ENCODE measurements at regions not wholly inside any gene's neighbourhood (a gene's known extent, or its start where the extent isn't known, plus 50 kb on each side); places are given as distances from the start of the nearest gene placed in this dataset.

DNA sequence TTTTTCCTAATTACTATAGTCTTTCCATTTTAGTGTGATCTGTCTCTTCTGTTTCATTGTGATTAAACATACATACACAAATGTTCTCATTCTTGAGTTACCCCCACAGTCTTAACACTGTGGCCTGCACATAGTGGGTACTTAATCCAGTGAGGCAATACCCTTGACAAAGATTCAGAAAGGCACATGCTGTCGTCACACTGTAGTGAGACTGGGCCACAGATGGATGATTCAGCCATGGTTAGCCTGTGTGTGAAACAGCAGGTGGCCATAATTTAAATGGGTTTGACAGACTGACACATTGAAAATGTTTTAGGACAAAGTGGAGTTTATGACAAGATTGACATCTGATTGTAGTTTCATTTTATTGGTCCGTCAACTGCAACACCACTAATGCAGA, 313.1 kb downstream of the C11orf87 start:
- Histone ChIP-seq H2BK120ac (ENCODE audit: low read depth, low read length) (no peak overlapping the region), H2BK15ac (replicated peaks; ENCODE audit: low read depth) (no peak overlapping the region), H3K56ac (ENCODE audit: low read length) (no peak overlapping the region), H3K4me1 (ENCODE audit: control insufficient read depth, low read depth, low read length) (no peaks in the 10 kb centered on the region), H2BK5ac (ENCODE audit: low read length) (no peak overlapping the region), H4K8ac (ENCODE audit: low read depth, low read length) (no peak overlapping the region), H4K5ac (ENCODE audit: low read length) (no peak overlapping the region), H3K4me2 (ENCODE audit: low read length) (no peak overlapping the region), H3K27ac (ENCODE audit: low read depth, low read length) (no peak overlapping the region), H3K27me3 (ENCODE audit: insufficient read depth, low read length, poor library complexity) (no peaks in the 10 kb centered on the region), H3K23ac (ENCODE audit: low read length) (no peak overlapping the region), H3K9ac (ENCODE audit: low read length) (no peak overlapping the region), H3K36me3 (ENCODE audit: control insufficient read depth, insufficient read depth, low read length) (no peaks in the 10 kb centered on the region), H3K79me2 (ENCODE audit: control insufficient read depth, insufficient read depth, low read length) (no peaks in the 10 kb centered on the region), H3K79me1 (ENCODE audit: low read length) (no peaks in the 10 kb centered on the region), H3K4ac (ENCODE audit: low read depth, low read length) (no peak overlapping the region), H3K4me3 (ENCODE audit: low read length) (no peak overlapping the region), H3K18ac (ENCODE audit: low read length) (no peak overlapping the region), H2AK5ac (ENCODE audit: low read length) (no peak overlapping the region)
- WGBS (ENCODE audit: extremely low coverage, insufficient coverage, low lambda C conversion rate) = no CpG with 5 or more reads among the region's 2 CpGs
- no peak for DNase-seq

GRCh38 chr11:109739379-109739778, 317.4 kb downstream of the C11orf87 start:
- Histone ChIP-seq H3K23ac (ENCODE audit: low read length) (no peak overlapping the region), H3K79me1 (ENCODE audit: low read length) (no peaks in the 10 kb centered on the region), H3K4me2 (ENCODE audit: low read length) (no peak overlapping the region), H3K27ac (ENCODE audit: low read depth, low read length) (no peak overlapping the region), H4K8ac (ENCODE audit: low read depth, low read length) (no peak overlapping the region), H3K56ac (ENCODE audit: low read length) (no peak overlapping the region), H2BK120ac (ENCODE audit: low read depth, low read length) (no peak overlapping the region), H3K4me1 (ENCODE audit: control insufficient read depth, low read depth, low read length) (no peaks in the 10 kb centered on the region), H3K27me3 (ENCODE audit: insufficient read depth, low read length, poor library complexity) (no peaks in the 10 kb centered on the region), H3K36me3 (ENCODE audit: control insufficient read depth, insufficient read depth, low read length) (no peaks in the 10 kb centered on the region), H3K18ac (ENCODE audit: low read length) (no peak overlapping the region), H2BK15ac (replicated peaks; ENCODE audit: low read depth) (no peak overlapping the region), H4K5ac (ENCODE audit: low read length) (no peak overlapping the region), H3K79me2 (ENCODE audit: control insufficient read depth, insufficient read depth, low read length) (no peaks in the 10 kb centered on the region), H3K9ac (ENCODE audit: low read length) (no peak overlapping the region), H3K4ac (ENCODE audit: low read depth, low read length) (no peak overlapping the region), H3K4me3 (ENCODE audit: low read length) (no peak overlapping the region), H2AK5ac (ENCODE audit: low read length) (no peak overlapping the region), H2BK5ac (ENCODE audit: low read length) (no peak overlapping the region)
- no peak for DNase-seq
- no CpG with 5 or more reads among the region's 2 CpGs for WGBS (ENCODE audit: extremely low coverage, insufficient coverage, low lambda C conversion rate)

DNA sequence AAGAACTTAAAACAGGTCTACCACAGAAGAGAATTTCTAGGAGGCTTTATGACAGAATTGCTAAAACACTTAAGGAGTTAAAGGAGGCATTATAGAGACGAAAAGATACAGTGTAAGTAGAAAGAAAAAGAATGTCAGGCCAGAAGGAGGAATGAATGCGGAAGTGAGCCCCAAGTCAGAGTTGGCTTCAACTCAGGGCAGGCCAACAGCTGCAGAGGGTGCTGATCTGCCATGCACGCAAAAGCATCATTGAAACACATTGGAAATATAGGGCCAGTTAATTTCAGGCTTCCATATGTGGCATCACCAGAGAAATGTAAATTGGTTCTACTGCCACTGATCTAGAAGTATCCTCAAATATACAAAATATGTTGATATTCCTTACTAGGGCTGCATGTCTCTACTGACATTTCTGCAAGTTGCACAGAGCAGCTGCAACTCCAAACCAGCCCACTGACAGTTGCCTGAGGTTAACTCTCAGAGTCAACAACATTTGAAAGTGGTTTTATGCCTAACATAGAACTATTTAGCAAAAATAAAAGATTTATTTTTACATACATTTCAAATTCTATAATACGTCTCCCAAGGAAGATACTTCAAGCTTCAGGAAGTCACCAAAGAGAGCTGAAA, 324.1 kb downstream of the C11orf87 start:
- H3K18ac ChIP-seq (ENCODE audit: low read length) = no peak overlapping the region
- no peak overlapping the region for H3K4me3 ChIP-seq (ENCODE audit: low read length)
- H3K27me3 ChIP-seq (ENCODE audit: insufficient read depth, low read length, poor library complexity) = no peaks in the 10 kb centered on the region
- H3K23ac ChIP-seq (ENCODE audit: low read length) = no peak overlapping the region
- H2AK5ac ChIP-seq (ENCODE audit: low read length) = no peak overlapping the region
- H3K4me2 ChIP-seq (ENCODE audit: low read length) = no peak overlapping the region
- no peaks in the 10 kb centered on the region for H3K36me3 ChIP-seq (ENCODE audit: control insufficient read depth, insufficient read depth, low read length)
- H2BK5ac ChIP-seq (ENCODE audit: low read length) = no peak overlapping the region
- H3K4me1 ChIP-seq (ENCODE audit: control insufficient read depth, low read depth, low read length) = no peaks in the 10 kb centered on the region
- no CpG with 5 or more reads among the region's 4 CpGs for WGBS (ENCODE audit: extremely low coverage, insufficient coverage, low lambda C conversion rate)
- H3K56ac ChIP-seq (ENCODE audit: low read length) = no peak overlapping the region
- H2BK120ac ChIP-seq (ENCODE audit: low read depth, low read length) = no peak overlapping the region
- DNase-seq = no peak
- H4K8ac ChIP-seq (ENCODE audit: low read depth, low read length) = no peak overlapping the region
- H3K79me2 ChIP-seq (ENCODE audit: control insufficient read depth, insufficient read depth, low read length) = no peaks in the 10 kb centered on the region
- H3K4ac ChIP-seq (ENCODE audit: low read depth, low read length) = no peak overlapping the region
- H3K27ac ChIP-seq (ENCODE audit: low read depth, low read length) = no peak overlapping the region
- H3K9ac ChIP-seq (ENCODE audit: low read length) = no peak overlapping the region
- no peak overlapping the region for H4K5ac ChIP-seq (ENCODE audit: low read length)
- H3K79me1 ChIP-seq (ENCODE audit: low read length) = no peaks in the 10 kb centered on the region
- no peak overlapping the region for H2BK15ac ChIP-seq (replicated peaks; ENCODE audit: low read depth)

- Histone ChIP-seq H3K4me2 (ENCODE audit: low read length) (no peak overlapping the region), H2BK120ac (ENCODE audit: low read depth, low read length) (no peak overlapping the region), H3K18ac (ENCODE audit: low read length) (no peak overlapping the region), H3K79me1 (ENCODE audit: low read length) (no peaks in the 10 kb centered on the region), H3K36me3 (ENCODE audit: control insufficient read depth, insufficient read depth, low read length) (no peaks in the 10 kb centered on the region), H3K27me3 (ENCODE audit: insufficient read depth, low read length, poor library complexity) (no peaks in the 10 kb centered on the region), H3K4me1 (ENCODE audit: control insufficient read depth, low read depth, low read length) (no peaks in the 10 kb centered on the region), H3K56ac (ENCODE audit: low read length) (no peak overlapping the region), H3K4ac (ENCODE audit: low read depth, low read length) (no peak overlapping the region), H3K4me3 (ENCODE audit: low read length) (no peak overlapping the region), H4K5ac (ENCODE audit: low read length) (no peak overlapping the region), H2AK5ac (ENCODE audit: low read length) (no peak overlapping the region), H3K23ac (ENCODE audit: low read length) (no peak overlapping the region), H2BK15ac (replicated peaks; ENCODE audit: low read depth) (no peak overlapping the region), H2BK5ac (ENCODE audit: low read length) (no peak overlapping the region), H3K79me2 (ENCODE audit: control insufficient read depth, insufficient read depth, low read length) (no peaks in the 10 kb centered on the region), H3K9ac (ENCODE audit: low read length) (no peak overlapping the region), H4K8ac (ENCODE audit: low read depth, low read length) (no peak overlapping the region), H3K27ac (ENCODE audit: low read depth, low read length) (no peak overlapping the region)
- WGBS (ENCODE audit: extremely low coverage, insufficient coverage, low lambda C conversion rate) = no CpG with 5 or more reads among the region's 7 CpGs
- no peak for DNase-seq
Measured at GRCh38 chr11:109747839-109748238, 325.8 kb downstream of the C11orf87 start.

GRCh38 chr11:109749476-109749875, 327.5 kb downstream of the C11orf87 start:
- H2BK15ac ChIP-seq (replicated peaks; ENCODE audit: low read depth) = no peak overlapping the region
- no CpG with 5 or more reads among the region's 1 CpG for WGBS (ENCODE audit: extremely low coverage, insufficient coverage, low lambda C conversion rate)
- no peak overlapping the region for H2AK5ac ChIP-seq (ENCODE audit: low read length)
- H2BK120ac ChIP-seq (ENCODE audit: low read depth, low read length) = no peak overlapping the region
- H3K18ac ChIP-seq (ENCODE audit: low read length) = no peak overlapping the region
- no peak for DNase-seq
- H3K79me2 ChIP-seq (ENCODE audit: control insufficient read depth, insufficient read depth, low read length) = no peaks in the 10 kb centered on the region
- no peak overlapping the region for H3K4me3 ChIP-seq (ENCODE audit: low read length)
- no peaks in the 10 kb centered on the region for H3K79me1 ChIP-seq (ENCODE audit: low read length)
- H3K4ac ChIP-seq (ENCODE audit: low read depth, low read length) = no peak overlapping the region
- no peaks in the 10 kb centered on the region for H3K36me3 ChIP-seq (ENCODE audit: control insufficient read depth, insufficient read depth, low read length)
- no peaks in the 10 kb centered on the region for H3K27me3 ChIP-seq (ENCODE audit: insufficient read depth, low read length, poor library complexity)
- no peak overlapping the region for H3K4me2 ChIP-seq (ENCODE audit: low read length)
- H3K4me1 ChIP-seq (ENCODE audit: control insufficient read depth, low read depth, low read length) = no peaks in the 10 kb centered on the region
- no peak overlapping the region for H3K9ac ChIP-seq (ENCODE audit: low read length)
- no peak overlapping the region for H4K5ac ChIP-seq (ENCODE audit: low read length)
- H2BK5ac ChIP-seq (ENCODE audit: low read length) = no peak overlapping the region
- H4K8ac ChIP-seq (ENCODE audit: low read depth, low read length) = no peak overlapping the region
- no peak overlapping the region for H3K56ac ChIP-seq (ENCODE audit: low read length)
- no peak overlapping the region for H3K23ac ChIP-seq (ENCODE audit: low read length)
- no peak overlapping the region for H3K27ac ChIP-seq (ENCODE audit: low read depth, low read length)

GRCh38 chr11:109750964-109751363, 329.0 kb downstream of the C11orf87 start:
- Histone ChIP-seq H2BK120ac (ENCODE audit: low read depth, low read length) (no peak overlapping the region), H3K79me1 (ENCODE audit: low read length) (no peaks in the 10 kb centered on the region), H3K27me3 (ENCODE audit: insufficient read depth, low read length, poor library complexity) (no peaks in the 10 kb centered on the region), H2BK5ac (ENCODE audit: low read length) (no peak overlapping the region), H3K18ac (ENCODE audit: low read length) (no peak overlapping the region), H3K4me2 (ENCODE audit: low read length) (no peak overlapping the region), H3K4me1 (ENCODE audit: control insufficient read depth, low read depth, low read length) (no peaks in the 10 kb centered on the region), H3K9ac (ENCODE audit: low read length) (no peak overlapping the region), H4K8ac (ENCODE audit: low read depth, low read length) (no peak overlapping the region), H3K4ac (ENCODE audit: low read depth, low read length) (no peak overlapping the region), H3K56ac (ENCODE audit: low read length) (no peak overlapping the region), H3K27ac (ENCODE audit: low read depth, low read length) (no peak overlapping the region), H2BK15ac (replicated peaks; ENCODE audit: low read depth) (no peak overlapping the region), H4K5ac (ENCODE audit: low read length) (no peak overlapping the region), H3K79me2 (ENCODE audit: control insufficient read depth, insufficient read depth, low read length) (no peaks in the 10 kb centered on the region), H2AK5ac (ENCODE audit: low read length) (no peak overlapping the region), H3K36me3 (ENCODE audit: control insufficient read depth, insufficient read depth, low read length) (no peaks in the 10 kb centered on the region), H3K4me3 (ENCODE audit: low read length) (no peak overlapping the region), H3K23ac (ENCODE audit: low read length) (no peak overlapping the region)
- no peak for DNase-seq
- no CpG with 5 or more reads among the region's 2 CpGs for WGBS (ENCODE audit: extremely low coverage, insufficient coverage, low lambda C conversion rate)

Data from mesendoderm (in vitro differentiated cells).